Epidermal melanocyte (primary cell): ENCODE measurements at regions not wholly inside any gene's neighbourhood (a gene's known extent, or its start where the extent isn't known, plus 50 kb on each side); places are given as distances from the start of the nearest gene placed in this dataset.
"Not testable (repeated sequence)": the region's sequence is repeated elsewhere in the genome, so short reads cannot be mapped to it uniquely, and the experiment has no call there.

ENCODE experiments used
- DNase-seq: peaks from one replicate; pipeline ENCODE4 v3.0.0; 2011; ENCODE audit warnings: low spot score; ENCODE audit not compliant: insufficient read length

GRCh38 chr4:189234948-189235347, 705.7 kb upstream of the FRG1 start:
- not testable (repeated sequence) for DNase-seq

- DNase-seq: no peak
These were observed 705.1 kb upstream of the FRG1 start for GRCh38 chr4:189235599-189235998.

- DNase-seq: not testable (repeated sequence)
These were observed 704.4 kb upstream of the FRG1 start for GRCh38 chr4:189236321-189236720.

GRCh38 chr4:189237340-189237739, 703.3 kb upstream of the FRG1 start:
- DNase-seq: no peak

- peak; percentile 20 for DNase-seq
These were observed 685.0 kb upstream of the FRG1 start for GRCh38 chr4:189255636-189256035.

- no peak for DNase-seq
These were observed 679.2 kb upstream of the FRG1 start for GRCh38 chr4:189261475-189261874.

GRCh38 chr4:189265515-189265914, 675.2 kb upstream of the FRG1 start:
- no peak for DNase-seq

GRCh38 chr4:189267312-189267965, 673.2 kb upstream of the FRG1 start:
- DNase-seq: no peak

- DNase-seq: no peak
These were observed 662.0 kb upstream of the FRG1 start for GRCh38 chr4:189278597-189279165.

- DNase-seq: no peak
These were observed 661.5 kb upstream of the FRG1 start for GRCh38 chr4:189279188-189279587.

GRCh38 chr4:189285377-189285776, 655.3 kb upstream of the FRG1 start:
- DNase-seq: no peak

GRCh38 chr4:189291939-189292338, 648.7 kb upstream of the FRG1 start:
- no peak for DNase-seq

- DNase-seq: no peak
These were observed 647.2 kb upstream of the FRG1 start for GRCh38 chr4:189293459-189293858.

GRCh38 chr4:189294574-189294973, 646.1 kb upstream of the FRG1 start:
- DNase-seq: no peak

GRCh38 chr4:189299706-189300105, 641.0 kb upstream of the FRG1 start:
- DNase-seq: no peak

- no peak for DNase-seq
These were observed 639.0 kb upstream of the FRG1 start for GRCh38 chr4:189301692-189302091.

GRCh38 chr4:189302719-189303118, 638.0 kb upstream of the FRG1 start:
- DNase-seq: no peak

GRCh38 chr4:189304167-189304566, 636.5 kb upstream of the FRG1 start:
- no peak for DNase-seq

GRCh38 chr4:189304809-189305208, 635.9 kb upstream of the FRG1 start:
- no peak for DNase-seq

GRCh38 chr4:189305500-189305899, 635.2 kb upstream of the FRG1 start:
- DNase-seq: no peak

- DNase-seq: no peak
These were observed 629.4 kb upstream of the FRG1 start for GRCh38 chr4:189311251-189311650.

GRCh38 chr4:189313064-189313463, 627.6 kb upstream of the FRG1 start:
- no peak for DNase-seq

- DNase-seq: no peak
These were observed 626.7 kb upstream of the FRG1 start for GRCh38 chr4:189313861-189314513.
